Cerebellar cortex (tissue), 1 donor: ENCODE measurements at regions not wholly inside any gene's neighbourhood (a gene's known extent, or its start where the extent isn't known, plus 50 kb on each side); places are given as distances from the start of the nearest gene placed in this dataset.

Experiments used
- DNase-seq: peaks from one replicate; pipeline ENCODE4 v3.0.0-alpha.2; 2015; ENCODE audit warnings: low spot score

DNA sequence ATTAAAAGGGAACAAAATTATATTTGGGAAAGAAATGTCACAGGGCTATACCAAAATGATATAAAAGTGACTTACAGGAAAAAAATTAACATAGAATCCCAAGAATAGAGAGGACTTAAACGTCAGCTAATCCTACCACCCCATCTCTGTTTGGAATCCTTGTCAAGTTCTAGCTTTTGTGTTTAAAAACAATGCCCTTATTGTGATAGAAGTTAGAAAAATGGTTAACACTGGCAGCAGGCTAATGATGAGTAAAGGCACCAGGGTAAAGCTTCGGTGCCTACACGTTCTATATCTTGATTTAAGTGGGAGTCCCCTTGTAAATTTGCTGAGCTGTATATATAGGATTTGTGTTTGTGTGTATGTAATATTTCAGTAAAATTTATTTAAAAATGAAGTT, 453.3 kb upstream of the TENM4 start:
- DNase-seq: no peak

GRCh38 chr11:79890272-79890671, 449.4 kb upstream of the TENM4 start:
- no peak for DNase-seq

DNA sequence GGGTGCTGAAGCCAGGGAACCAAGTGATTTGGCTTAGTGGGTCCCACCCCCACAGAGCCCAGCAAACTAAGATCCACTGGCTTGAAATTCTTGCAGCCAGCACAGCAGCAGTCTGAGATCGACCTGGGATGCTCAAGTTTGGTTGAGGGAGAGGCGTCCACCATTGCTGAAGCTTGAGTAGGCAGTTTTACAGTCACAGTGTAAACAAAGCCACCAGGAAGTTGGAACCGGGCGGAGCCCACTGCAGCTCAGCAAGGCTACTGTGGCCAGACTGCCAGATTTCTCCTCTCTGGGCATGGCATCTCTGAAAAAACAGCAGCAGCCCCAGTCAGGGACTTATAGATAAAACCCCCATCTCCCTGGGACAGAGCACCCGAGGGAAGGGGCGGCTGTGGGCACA, 424.1 kb upstream of the TENM4 start:
- no peak for DNase-seq

- no peak for DNase-seq
These were observed 419.5 kb upstream of the TENM4 start for GRCh38 chr11:79860336-79860735.

DNA sequence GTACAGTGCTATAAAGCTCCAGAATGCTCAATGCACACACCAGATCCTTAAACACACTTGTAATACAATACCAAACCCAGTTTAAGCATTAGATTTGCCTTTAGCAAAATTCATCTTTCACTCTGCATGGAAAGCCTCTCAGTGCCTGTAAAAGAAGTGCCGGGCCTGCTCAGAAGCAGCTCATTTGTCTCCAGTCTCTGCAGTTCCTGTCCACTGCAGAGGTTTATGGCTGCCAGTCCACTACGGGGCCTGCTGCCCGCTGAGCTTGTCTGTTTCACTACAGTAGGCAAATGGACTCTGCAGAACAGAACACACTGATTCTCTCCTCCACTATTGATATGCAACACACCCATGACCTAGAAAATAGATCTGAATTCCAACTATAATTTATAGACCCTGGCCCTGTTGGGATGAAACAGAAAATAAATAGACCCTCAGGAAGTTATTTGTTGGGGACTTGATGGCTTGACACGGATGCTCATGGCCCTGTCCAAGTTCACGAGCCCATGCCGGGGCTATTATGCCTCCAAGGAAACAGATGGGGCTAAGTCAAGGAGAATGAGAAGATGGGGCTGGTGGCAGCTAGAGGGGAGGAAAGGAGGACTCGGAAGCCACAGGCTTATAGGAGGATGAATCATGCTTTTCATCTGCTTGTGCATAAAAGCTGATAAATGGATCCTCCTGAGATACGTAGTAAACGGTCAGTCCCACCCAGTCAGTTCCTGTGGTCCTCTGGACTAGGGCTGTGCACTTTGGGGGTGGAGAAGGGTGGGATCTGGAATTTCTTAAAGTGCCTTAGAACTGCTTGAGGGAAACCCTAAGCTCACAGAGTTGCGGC, 416.8 kb upstream of the TENM4 start:
- no peak for DNase-seq

GRCh38 chr11:79852176-79852575, 411.3 kb upstream of the TENM4 start:
- DNase-seq: no peak

- no peak for DNase-seq
These were observed 404.3 kb upstream of the TENM4 start for GRCh38 chr11:79845002-79845709.

DNA sequence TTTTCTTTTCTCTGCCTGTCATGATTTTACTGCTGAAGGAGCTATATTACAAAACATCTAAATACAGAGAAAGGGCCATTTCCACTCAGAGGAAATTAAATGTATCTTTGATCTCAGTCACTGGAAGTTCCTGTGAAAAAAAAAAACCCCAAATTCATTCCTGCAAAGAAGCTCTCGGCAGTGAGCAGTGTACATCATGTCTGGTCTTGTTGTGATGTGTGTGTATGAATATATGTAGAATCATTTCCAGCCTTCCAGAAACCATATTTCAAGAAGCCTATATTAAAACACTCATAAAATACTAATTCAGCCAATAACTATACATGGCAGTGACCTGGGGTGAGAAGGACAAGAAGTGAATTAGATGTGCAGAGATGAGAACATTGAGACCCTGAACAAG, 393.2 kb upstream of the TENM4 start:
- DNase-seq: no peak

GRCh38 chr11:79830446-79830845, 389.6 kb upstream of the TENM4 start:
- no peak for DNase-seq

GRCh38 chr11:79829891-79830290, 389.1 kb upstream of the TENM4 start:
- no peak for DNase-seq

GRCh38 chr11:79822766-79823165, 381.9 kb upstream of the TENM4 start:
- no peak for DNase-seq

GRCh38 chr11:79813551-79813950, 372.7 kb upstream of the TENM4 start:
- DNase-seq: no peak

- no peak for DNase-seq
These were observed 368.7 kb upstream of the TENM4 start for GRCh38 chr11:79809487-79809886.

- DNase-seq: no peak
These were observed 366.7 kb upstream of the TENM4 start for GRCh38 chr11:79807506-79807905.

GRCh38 chr11:79796704-79797103, 355.9 kb upstream of the TENM4 start:
- DNase-seq: no peak

DNA sequence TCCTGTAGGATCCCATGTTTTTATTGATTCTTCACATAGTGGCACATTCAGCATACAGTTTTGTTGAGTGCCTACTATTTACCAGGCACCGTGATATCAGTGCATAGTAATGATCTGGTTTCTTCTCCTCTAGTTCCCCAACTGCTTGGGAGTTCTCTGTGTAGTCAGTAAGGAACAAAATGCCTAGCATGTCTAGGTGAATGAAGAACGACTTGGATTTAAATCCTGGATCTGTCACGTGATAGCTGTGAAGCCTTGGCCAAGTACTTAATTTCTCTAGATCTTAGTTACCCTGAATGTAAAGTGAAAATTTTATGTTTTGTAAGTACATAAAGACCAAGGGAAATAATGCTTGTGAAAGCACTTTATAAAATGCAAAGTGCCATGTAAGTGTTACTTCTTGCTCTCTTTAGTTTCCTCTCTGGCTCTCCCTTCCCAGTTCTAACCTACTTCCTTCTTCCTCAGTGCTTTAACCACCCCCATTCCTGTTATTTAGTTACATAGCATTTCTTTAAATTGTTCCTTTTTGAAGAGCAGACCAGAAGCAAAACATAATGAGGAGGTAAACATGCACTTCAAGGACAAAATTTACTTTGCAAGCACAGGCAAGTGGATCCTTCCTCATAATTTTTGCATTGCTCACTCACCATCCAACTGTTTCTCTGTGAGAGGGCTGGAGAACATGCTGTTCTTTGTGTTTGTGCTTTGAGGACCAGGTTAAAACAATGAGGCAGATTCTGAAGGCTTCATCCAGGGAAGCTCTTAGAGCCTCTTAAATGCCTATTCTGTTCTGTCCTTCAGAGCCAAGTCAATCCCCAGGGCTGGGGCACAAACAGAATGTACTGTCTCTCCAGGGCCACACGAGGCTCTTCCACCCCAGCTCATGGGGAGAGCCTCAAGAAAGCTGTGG, 353.9 kb upstream of the TENM4 start:
- no peak for DNase-seq

GRCh38 chr11:79794057-79794456, 353.2 kb upstream of the TENM4 start:
- DNase-seq: no peak

DNA sequence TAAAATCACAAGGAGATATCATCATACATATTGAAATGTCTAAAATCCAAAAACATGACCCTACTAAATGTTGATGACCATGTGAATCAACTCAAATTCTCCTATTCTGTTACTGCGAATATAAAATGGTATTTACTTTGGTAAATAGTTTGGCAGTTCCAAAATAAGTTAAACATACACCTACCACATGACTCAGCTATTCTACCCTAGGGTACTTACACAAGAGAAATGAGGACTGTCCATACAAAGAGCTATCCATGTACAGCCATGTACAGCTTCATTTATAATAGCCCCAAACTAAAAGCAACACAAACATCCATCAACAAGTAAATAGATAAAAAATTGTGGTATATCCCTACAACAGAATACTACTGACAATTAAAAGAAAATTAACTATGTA, 346.1 kb upstream of the TENM4 start:
- DNase-seq: no peak

DNA sequence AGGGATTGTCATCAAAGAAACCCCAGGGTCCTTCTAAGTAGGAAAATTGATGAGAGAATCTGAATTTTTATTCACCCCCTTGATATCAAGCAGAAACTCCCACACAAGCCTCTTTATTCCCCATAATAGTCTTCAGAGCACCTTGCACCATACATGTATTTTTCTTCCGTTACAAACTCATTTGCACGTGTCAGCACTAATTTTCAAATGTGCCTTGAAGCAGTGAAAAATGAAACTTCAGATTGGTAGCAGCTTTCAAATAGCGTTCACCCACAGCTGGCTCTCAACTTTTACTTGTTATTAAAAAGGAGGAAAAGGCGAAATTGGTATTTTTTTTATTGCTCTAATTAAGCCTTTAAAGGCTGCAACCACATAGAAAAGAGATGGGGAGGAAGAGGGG, 343.0 kb upstream of the TENM4 start:
- no peak for DNase-seq

- no peak for DNase-seq
These were observed 327.5 kb upstream of the TENM4 start for GRCh38 chr11:79768343-79768742.

- DNase-seq: peak; percentile 1
These were observed 321.6 kb upstream of the TENM4 start for GRCh38 chr11:79762279-79762921.

GRCh38 chr11:79758325-79758724, 317.5 kb upstream of the TENM4 start:
- no peak for DNase-seq
